GM06990 (cell line): ENCODE measurements at regions not wholly inside any gene's neighbourhood (a gene's known extent, or its start where the extent isn't known, plus 50 kb on each side); places are given as distances from the start of the nearest gene placed in this dataset.
A peak's percentile ranks its signal among the peaks of the same experiment; 100 is the strongest.

ENCODE experiments used
- DNase-seq: peaks from one replicate; pipeline ENCODE4 v3.0.0-alpha.2; 2011; ENCODE audit not compliant: insufficient read length; ENCODE audit errors: extremely low read depth
- H3K27me3 ChIP-seq: replicated peaks from 2 replicates; pipeline ENCODE4 v1.6.0; 2011; ENCODE audit warnings: low read length; ENCODE audit not compliant: control insufficient read depth, insufficient read depth
- H3K36me3 ChIP-seq: 2 replicates; pipeline ENCODE4 v1.5.1; 2011; ENCODE audit warnings: low read length; ENCODE audit not compliant: control insufficient read depth, insufficient read depth
- H3K4me3 ChIP-seq: replicated peaks from 2 replicates; pipeline ENCODE4 v1.5.1; 2011; ENCODE audit warnings: low read depth, mild to moderate bottlenecking, control low read depth, low read length
- TF ChIP-seq, protein P1 (sequence below): IDR thresholded peaks from 2 replicates; pipeline ENCODE4 v1.5.1; 2011; ENCODE audit warnings: low read length, control low read depth, mild to moderate bottlenecking, inconsistent platforms; ENCODE audit not compliant: insufficient read depth, poor library complexity, severe bottlenecking

DNA sequence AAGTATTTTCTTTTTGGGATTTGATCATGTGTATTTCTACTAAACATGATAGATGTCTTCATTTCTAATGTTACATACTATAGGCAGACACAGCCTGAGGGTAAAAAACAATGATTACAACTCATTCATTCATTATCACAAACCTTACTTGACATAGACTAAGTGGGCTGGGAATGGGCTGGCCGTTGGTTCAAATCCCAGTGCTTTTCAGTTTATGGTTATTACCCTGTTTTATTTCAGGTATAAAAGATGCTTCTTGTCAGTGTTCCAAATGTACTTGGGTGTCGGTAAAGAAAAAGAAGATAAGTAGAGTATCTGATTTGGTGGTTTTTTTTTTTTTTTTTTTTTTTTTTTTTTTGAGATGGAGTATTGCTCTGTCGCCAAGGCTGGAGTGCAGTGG is 149.7 kb upstream of the ZFHX3 start:
- DNase-seq, result no peak
- Histone ChIP-seq H3K4me3 (no peak overlapping the region), H3K27me3 (no peaks in the 10 kb centered on the region; the same call in 1 of the 2 replicates), H3K36me3 (no peaks in the 10 kb centered on the region)
- TF ChIP-seq, protein P1, sequence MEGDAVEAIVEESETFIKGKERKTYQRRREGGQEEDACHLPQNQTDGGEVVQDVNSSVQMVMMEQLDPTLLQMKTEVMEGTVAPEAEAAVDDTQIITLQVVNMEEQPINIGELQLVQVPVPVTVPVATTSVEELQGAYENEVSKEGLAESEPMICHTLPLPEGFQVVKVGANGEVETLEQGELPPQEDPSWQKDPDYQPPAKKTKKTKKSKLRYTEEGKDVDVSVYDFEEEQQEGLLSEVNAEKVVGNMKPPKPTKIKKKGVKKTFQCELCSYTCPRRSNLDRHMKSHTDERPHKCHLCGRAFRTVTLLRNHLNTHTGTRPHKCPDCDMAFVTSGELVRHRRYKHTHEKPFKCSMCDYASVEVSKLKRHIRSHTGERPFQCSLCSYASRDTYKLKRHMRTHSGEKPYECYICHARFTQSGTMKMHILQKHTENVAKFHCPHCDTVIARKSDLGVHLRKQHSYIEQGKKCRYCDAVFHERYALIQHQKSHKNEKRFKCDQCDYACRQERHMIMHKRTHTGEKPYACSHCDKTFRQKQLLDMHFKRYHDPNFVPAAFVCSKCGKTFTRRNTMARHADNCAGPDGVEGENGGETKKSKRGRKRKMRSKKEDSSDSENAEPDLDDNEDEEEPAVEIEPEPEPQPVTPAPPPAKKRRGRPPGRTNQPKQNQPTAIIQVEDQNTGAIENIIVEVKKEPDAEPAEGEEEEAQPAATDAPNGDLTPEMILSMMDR, result no peak

DNA sequence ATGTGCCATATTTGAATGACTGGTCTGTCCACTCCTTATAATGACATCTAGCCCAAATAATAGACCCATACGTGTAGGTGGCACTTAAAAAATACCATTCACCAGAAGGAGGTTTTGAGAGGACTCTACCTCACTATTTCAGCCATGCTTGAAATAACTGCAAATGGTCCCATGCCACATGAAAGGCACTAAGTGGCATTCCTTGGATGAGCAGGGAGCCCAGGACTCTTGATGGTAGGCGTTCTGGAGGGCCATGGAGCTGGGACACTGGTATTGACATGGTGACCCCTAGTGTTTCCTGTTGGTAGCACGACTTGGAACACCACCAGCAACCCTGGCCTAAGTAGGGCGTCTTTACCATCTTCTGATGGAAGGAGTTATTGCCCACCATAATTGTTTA is 148.7 kb upstream of the ZFHX3 start:
- H3K27me3 ChIP-seq, result no peaks in the 10 kb centered on the region
- H3K4me3 ChIP-seq, result no peak overlapping the region
- no peaks in the 10 kb centered on the region for H3K36me3 ChIP-seq
- peak; percentile 13 for DNase-seq
- TF ChIP-seq, protein P1, result peak; percentile 85

DNA sequence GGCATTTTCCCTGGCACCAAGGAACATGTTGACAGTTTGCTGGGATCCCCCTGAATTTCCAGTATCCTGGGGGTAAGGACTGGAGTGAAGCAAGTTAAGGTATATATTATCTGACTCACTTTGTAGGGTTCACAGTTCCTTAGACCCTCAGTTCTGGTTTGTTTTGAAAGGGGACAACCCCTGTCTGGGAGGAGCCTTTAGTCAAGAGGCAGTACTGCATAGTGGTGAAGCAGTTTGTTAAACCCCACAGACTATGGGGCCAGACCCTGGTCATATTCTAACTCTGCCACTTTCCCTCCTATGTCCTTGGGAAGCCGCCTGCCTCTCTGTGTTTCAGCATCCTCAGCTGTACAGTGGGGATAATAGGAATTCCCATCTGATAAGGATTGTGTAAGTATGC is 145.5 kb upstream of the ZFHX3 start:
- H3K4me3 ChIP-seq, result no peak overlapping the region
- no peaks in the 10 kb centered on the region for H3K36me3 ChIP-seq
- H3K27me3 ChIP-seq, result no peaks in the 10 kb centered on the region
- DNase-seq, result no peak
- TF ChIP-seq, protein P1, result no peak

DNA sequence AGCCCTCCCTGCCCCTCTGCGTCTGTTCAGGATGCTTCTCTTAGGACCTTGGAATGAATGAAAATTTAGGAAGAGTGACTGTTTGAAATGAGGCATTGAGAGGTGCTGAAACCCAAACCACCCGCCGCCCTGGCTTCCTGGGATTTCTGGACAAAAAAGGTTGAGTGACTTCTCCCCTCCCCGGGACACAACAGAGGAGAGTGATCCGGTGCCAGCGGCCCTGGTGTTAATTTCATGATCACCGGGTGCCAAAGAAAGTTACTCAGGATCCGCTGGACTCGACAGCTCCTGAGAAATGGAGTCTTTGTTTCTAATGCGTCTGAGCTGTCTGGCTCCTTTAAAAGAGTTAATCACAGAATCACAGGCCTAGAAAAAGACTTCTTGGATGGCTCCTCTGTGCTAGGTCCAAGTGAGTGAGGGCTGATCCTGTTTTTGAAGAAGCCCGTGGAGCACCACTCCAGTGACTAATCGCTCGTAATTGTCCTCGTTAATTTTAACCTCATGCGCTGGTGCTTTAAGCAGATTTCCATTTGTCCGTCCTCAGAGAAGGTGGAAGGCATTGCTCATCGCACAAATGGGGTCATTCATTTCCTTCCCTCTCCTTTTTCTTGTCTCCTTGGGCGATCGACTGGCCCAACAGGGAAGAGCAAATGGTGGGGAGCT is 144.4 kb upstream of the ZFHX3 start:
- no peak for DNase-seq
- Histone ChIP-seq H3K4me3 (no peak overlapping the region), H3K27me3 (no peaks in the 10 kb centered on the region; the same call in 1 of the 2 replicates), H3K36me3 (no peaks in the 10 kb centered on the region)
- TF ChIP-seq, protein P1, result no peak

DNA sequence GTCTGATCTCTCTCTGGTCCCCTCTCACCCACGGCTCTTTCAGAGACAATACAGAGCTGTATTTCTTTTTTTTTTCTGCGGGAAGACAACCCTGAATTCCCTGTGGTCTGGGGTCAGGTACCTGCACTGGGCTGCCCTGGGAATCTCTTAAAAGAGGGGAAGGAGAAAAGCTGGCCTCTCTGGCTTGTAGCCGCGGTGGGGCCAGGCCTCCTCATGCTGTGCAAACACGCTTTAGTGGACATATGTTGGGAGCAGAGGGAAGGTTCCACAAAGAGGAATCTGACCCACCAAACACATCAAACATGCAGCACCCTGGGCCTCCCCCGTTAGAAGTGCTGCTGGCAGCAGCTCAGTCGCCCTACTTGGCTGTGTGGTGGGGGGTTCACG is 143.7 kb upstream of the ZFHX3 start:
- TF ChIP-seq, protein P1, result no peak
- DNase-seq, result no peak
- Histone ChIP-seq H3K36me3 (no peaks in the 10 kb centered on the region), H3K4me3 (no peak overlapping the region), H3K27me3 (no peaks in the 10 kb centered on the region; the same call in 1 of the 2 replicates)
